Karpas-422 (cell line): ENCODE measurements at regions not wholly inside any gene's neighbourhood (a gene's known extent, or its start where the extent isn't known, plus 50 kb on each side); places are given as distances from the start of the nearest gene placed in this dataset.
"Not testable (repeated sequence)": the region's sequence is repeated elsewhere in the genome, so short reads cannot be mapped to it uniquely, and the experiment has no call there.

Experiments used
- DNase-seq: peaks from one replicate; pipeline ENCODE4 v3.0.0-alpha.2; 2015
- H2AFZ ChIP-seq: fragments of 200-600 bp; sonication (generic); 2 replicates; pipeline ENCODE4 v1.6.1; 2014; ENCODE audit warnings: antibody characterized with exemption, low read length, mixed read lengths
- H3K27ac ChIP-seq: fragments of 200-600 bp; sonication (generic); 2 replicates; pipeline ENCODE4 v1.5.1; 2014; ENCODE audit warnings: mild to moderate bottlenecking, low read length, moderate library complexity
- H3K27me3 ChIP-seq: fragments of 200-600 bp; sonication (generic); 2 replicates; pipeline ENCODE4 v1.6.1; 2014; ENCODE audit warnings: low read length, mixed read lengths
- H3K36me3 ChIP-seq: fragments of 200-600 bp; sonication (generic); 2 replicates; pipeline ENCODE4 v1.6.1; 2014; ENCODE audit warnings: low read length, mixed read lengths; ENCODE audit not compliant: insufficient read depth
- H3K4me1 ChIP-seq: fragments of 200-600 bp; sonication (generic); 2 replicates; pipeline ENCODE4 v1.6.1; 2014; ENCODE audit warnings: mild to moderate bottlenecking, low read length, mixed read lengths
- H3K4me2 ChIP-seq: fragments of 200-600 bp; sonication (generic); 2 replicates; pipeline ENCODE4 v1.6.1; 2014; ENCODE audit warnings: low read length, low read depth, mild to moderate bottlenecking; ENCODE audit not compliant: poor library complexity, severe bottlenecking
- H3K4me3 ChIP-seq: fragments of 200-600 bp; sonication (generic); 2 replicates; pipeline ENCODE4 v1.5.1; 2014; ENCODE audit warnings: mild to moderate bottlenecking, antibody characterized with exemption, low read length, mixed read lengths
- H3K79me2 ChIP-seq: fragments of 200-600 bp; sonication (generic); 2 replicates; pipeline ENCODE4 v1.6.1; 2014; ENCODE audit warnings: mild to moderate bottlenecking, low read length, mixed read lengths
- H3K9ac ChIP-seq: fragments of 200-600 bp; sonication (generic); 2 replicates; pipeline ENCODE4 v1.6.0; 2014; ENCODE audit warnings: low read length
- H3K9me2 ChIP-seq: fragments of 200-600 bp; sonication (generic), shearing (Covaris generic); replicated peaks from 2 replicates; pipeline ENCODE4 v1.6.0; 2014; ENCODE audit warnings: mild to moderate bottlenecking, low read length, moderate library complexity; ENCODE audit not compliant: insufficient read depth
- H3K9me3 ChIP-seq: fragments of 300-700, 200-600 bp; sonication (generic); 2 replicates; pipeline ENCODE4 v1.6.1; 2014; ENCODE audit warnings: low read length, mixed read lengths
- H4K20me1 ChIP-seq: fragments of 200-600 bp; sonication (generic); 2 replicates; pipeline ENCODE4 v1.6.1; 2014; ENCODE audit warnings: mild to moderate bottlenecking, antibody characterized with exemption, low read length, low read depth; ENCODE audit not compliant: insufficient read depth

- H3K4me3 ChIP-seq: peak overlapping the region; percentile 48
- DNase-seq: peak; percentile 93
- H3K4me2 ChIP-seq: no peak overlapping the region
- H3K9me3 ChIP-seq: peaks cover 17% of the 10 kb centered on the region
- H3K27ac ChIP-seq: no peak overlapping the region
- no peaks in the 10 kb centered on the region for H3K9me2 ChIP-seq
- no peaks in the 10 kb centered on the region for H3K27me3 ChIP-seq
- no peak overlapping the region for H3K9ac ChIP-seq
- no peaks in the 10 kb centered on the region for H3K79me2 ChIP-seq
- no peaks in the 10 kb centered on the region for H4K20me1 ChIP-seq
- H3K36me3 ChIP-seq: no peaks in the 10 kb centered on the region
- H2AFZ ChIP-seq: peak overlapping the region; percentile 72; the same call in 1 of the 2 replicates
- peaks cover 2% of the 10 kb centered on the region; the same call in 1 of the 2 replicates for H3K4me1 ChIP-seq
These were observed 921.5 kb downstream of the TYW1 start for GRCh38 chr7:67918158-67918557.

GRCh38 chr7:67923286-67923685, 926.7 kb downstream of the TYW1 start:
- no peaks in the 10 kb centered on the region for H3K27me3 ChIP-seq
- no peak for DNase-seq
- peaks cover 11% of the 10 kb centered on the region for H3K9me3 ChIP-seq

GRCh38 chr7:67928141-67928540, 931.5 kb downstream of the TYW1 start:
- H3K27ac ChIP-seq: no peak overlapping the region
- H3K27me3 ChIP-seq: no peaks in the 10 kb centered on the region
- H3K36me3 ChIP-seq: no peaks in the 10 kb centered on the region
- no peaks in the 10 kb centered on the region for H4K20me1 ChIP-seq
- no peaks in the 10 kb centered on the region for H3K9me2 ChIP-seq
- DNase-seq: no peak
- no peak overlapping the region for H3K9ac ChIP-seq
- no peak overlapping the region for H3K4me2 ChIP-seq
- H3K4me1 ChIP-seq: no peaks in the 10 kb centered on the region
- no peaks in the 10 kb centered on the region for H3K79me2 ChIP-seq
- no peaks in the 10 kb centered on the region for H3K9me3 ChIP-seq
- H2AFZ ChIP-seq: no peak overlapping the region
- no peak overlapping the region for H3K4me3 ChIP-seq

More at GRCh38 chr7:67923286-67923685, 926.7 kb downstream of the TYW1 start:
- no peak overlapping the region for H2AFZ ChIP-seq
- H4K20me1 ChIP-seq: no peaks in the 10 kb centered on the region
- H3K27ac ChIP-seq: no peak overlapping the region
- H3K36me3 ChIP-seq: no peaks in the 10 kb centered on the region
- no peak overlapping the region for H3K9ac ChIP-seq
- peaks cover 2% of the 10 kb centered on the region; the same call in 1 of the 2 replicates for H3K4me1 ChIP-seq
- no peak overlapping the region for H3K4me2 ChIP-seq
- no peaks in the 10 kb centered on the region for H3K79me2 ChIP-seq
- H3K4me3 ChIP-seq: no peak overlapping the region
- no peaks in the 10 kb centered on the region for H3K9me2 ChIP-seq

- H3K9me2 ChIP-seq, H3K36me3 ChIP-seq, H3K4me3 ChIP-seq, H3K4me1 ChIP-seq, H4K20me1 ChIP-seq, H3K4me2 ChIP-seq, DNase-seq, H3K27me3 ChIP-seq, H2AFZ ChIP-seq, H3K79me2 ChIP-seq, H3K9me3 ChIP-seq, H3K9ac ChIP-seq, H3K27ac ChIP-seq: not testable (repeated sequence)
These were observed 939.8 kb downstream of the TYW1 start for GRCh38 chr7:67936447-67936846.

GRCh38 chr7:67940400-67940799, 943.8 kb downstream of the TYW1 start:
- no peaks in the 10 kb centered on the region for H3K9me2 ChIP-seq
- H3K27me3 ChIP-seq: no peaks in the 10 kb centered on the region

GRCh38 chr7:67947191-67947590, 950.6 kb downstream of the TYW1 start:
- Histone ChIP-seq H2AFZ (no peak overlapping the region), H3K27me3 (no peaks in the 10 kb centered on the region), H3K4me1 (peaks cover 7% of the 10 kb centered on the region), H3K9me2 (no peaks in the 10 kb centered on the region), H3K9ac (no peak overlapping the region), H3K9me3 (no peaks in the 10 kb centered on the region), H3K36me3 (no peaks in the 10 kb centered on the region), H3K27ac (no peak overlapping the region), H3K79me2 (no peaks in the 10 kb centered on the region), H3K4me3 (no peak overlapping the region), H4K20me1 (no peaks in the 10 kb centered on the region), H3K4me2 (no peak overlapping the region)
- DNase-seq: no peak

More at GRCh38 chr7:67940400-67940799, 943.8 kb downstream of the TYW1 start:
- no peaks in the 10 kb centered on the region for H3K9me3 ChIP-seq
- no peak overlapping the region for H3K4me3 ChIP-seq
- no peaks in the 10 kb centered on the region for H3K79me2 ChIP-seq
- H4K20me1 ChIP-seq: no peaks in the 10 kb centered on the region
- no peak overlapping the region for H3K9ac ChIP-seq
- no peaks in the 10 kb centered on the region for H3K36me3 ChIP-seq
- H3K4me1 ChIP-seq: no peaks in the 10 kb centered on the region
- no peak for DNase-seq
- no peak overlapping the region for H3K27ac ChIP-seq
- no peak overlapping the region for H3K4me2 ChIP-seq
- no peak overlapping the region for H2AFZ ChIP-seq

- H3K9ac ChIP-seq: no peak overlapping the region
- H3K4me3 ChIP-seq: no peak overlapping the region
- H3K27ac ChIP-seq: no peak overlapping the region
- peaks cover 7% of the 10 kb centered on the region for H3K4me1 ChIP-seq
- H3K27me3 ChIP-seq: no peaks in the 10 kb centered on the region
- H3K9me3 ChIP-seq: no peaks in the 10 kb centered on the region
- no peaks in the 10 kb centered on the region for H3K79me2 ChIP-seq
- DNase-seq: no peak
- H4K20me1 ChIP-seq: no peaks in the 10 kb centered on the region
- no peaks in the 10 kb centered on the region for H3K36me3 ChIP-seq
- H3K9me2 ChIP-seq: no peaks in the 10 kb centered on the region
- no peak overlapping the region for H3K4me2 ChIP-seq
- H2AFZ ChIP-seq: no peak overlapping the region
These were observed 951.0 kb downstream of the TYW1 start for GRCh38 chr7:67947646-67948045.

- Histone ChIP-seq H3K4me1 (peaks cover 7% of the 10 kb centered on the region), H3K9me2 (no peaks in the 10 kb centered on the region), H3K79me2 (no peaks in the 10 kb centered on the region), H3K27me3 (no peaks in the 10 kb centered on the region), H3K9me3 (no peaks in the 10 kb centered on the region), H3K4me2 (peak overlapping the region; percentile 42), H3K4me3 (no peak overlapping the region), H3K9ac (no peak overlapping the region), H2AFZ (no peak overlapping the region), H4K20me1 (no peaks in the 10 kb centered on the region), H3K27ac (no peak overlapping the region), H3K36me3 (no peaks in the 10 kb centered on the region)
- DNase-seq: peak; percentile 60
These were observed 953.9 kb downstream of the TYW1 start for GRCh38 chr7:67950321-67951083.
